ENCODE measurements at regions not wholly inside any gene's neighbourhood (a gene's known extent, or its start where the extent isn't known, plus 50 kb on each side); places are given as distances from the start of the nearest gene placed in this dataset.

GRCh38 chr5:54704333-54704732 lies 186.8 kb downstream of the SNX18 start (continued):
- TF ChIP-seq CTCF (IDR thresholded peaks at IDR 0.05 in 2 of 3, conservative IDR thresholded peaks at IDR 0.05 in 1 of 3; ENCODE audit: borderline replicate concordance in 1 of 3, insufficient read depth in 1 of 3, low read depth in 2 of 3, low read length in 2 of 3) (no peak), JUND (IDR thresholded peaks at IDR 0.05) (no peak)

- Histone ChIP-seq H3K9me3 (ENCODE audit: control insufficient read depth in 1 of 2, insufficient read depth in 1 of 2, low read depth in 1 of 2, low read length in 2 of 2) (no peaks in the 10 kb centered on the region), H3K27me3 (ENCODE audit: insufficient read depth, low read length) (peaks cover 19% of the 10 kb centered on the region; the same call in 1 of the 2 replicates), H4K20me1 (ENCODE audit: insufficient read depth) (no peaks in the 10 kb centered on the region), H3K27ac (ENCODE audit: low read depth, low read length) (no peak overlapping the region), H3K4me3 (replicated peaks in 1 of 2; ENCODE audit: low read depth in 1 of 2, low read length in 2 of 2) (no peak overlapping the region), H2AFZ (ENCODE audit: low read depth, low read length, poor library complexity, severe bottlenecking) (no peak overlapping the region), H3K79me2 (ENCODE audit: insufficient read depth, low read length) (no peaks in the 10 kb centered on the region), H3K4me2 (ENCODE audit: low read length) (no peak overlapping the region), H3K4me1 (ENCODE audit: control insufficient read depth in 1 of 2, insufficient read depth in 2 of 2, low read length in 2 of 2) (peaks cover 0 to 8% of the 10 kb centered on the region in 2 experiments; a peak in 1 of 4 replicates), H3K36me3 (ENCODE audit: control insufficient read depth in 1 of 2, insufficient read depth in 2 of 2, low read length in 2 of 2) (no peaks in the 10 kb centered on the region), H3K9ac (ENCODE audit: low read length) (no peak overlapping the region), H3K9me2 (ENCODE audit: insufficient read depth) (no peaks in the 10 kb centered on the region)
- no peak for DNase-seq (ENCODE audit: low read depth, low spot score)
- POLR2A ChIA-PET: no interaction called here
- CTCF ChIA-PET: no interaction called here
- no peak for ATAC-seq
- RAD21 ChIA-PET (ENCODE audit: low non-redundant PET in 1 of 2, low total read pairs in 2 of 2, uncharacterized antibody in 2 of 2, unreplicated experiment in 2 of 2): no interaction called here
- BruUV-seq (replicated peaks): no TSS peak
- intact Hi-C loops (cut with micrococcal nuclease): no loop called here
- TF ChIP-seq EGR1 (IDR thresholded peaks at IDR 0.05; ENCODE audit: low read depth): no peak
- no peak for TF ChIP-seq RAD21 (IDR thresholded peaks at IDR 0.05; ENCODE audit: low read depth)
- TF ChIP-seq CBX3 (IDR thresholded peaks at IDR 0.05; ENCODE audit: low read depth): no peak
- TF ChIP-seq SRF (IDR thresholded peaks at IDR 0.05; ENCODE audit: low read depth): no peak
- no peak for TF ChIP-seq ZBTB33 (IDR thresholded peaks at IDR 0.05; ENCODE audit: extremely low read depth, insufficient replicate concordance, low read length)
- no peak for TF ChIP-seq SIN3A (IDR thresholded peaks at IDR 0.05; ENCODE audit: low read depth)
- TF ChIP-seq JUND (IDR thresholded peaks at IDR 0.05): no peak
- no peak for TF ChIP-seq POLR2A (IDR thresholded peaks at IDR 0.05; ENCODE audit: borderline replicate concordance, extremely low read depth, insufficient read depth, insufficient read length)
- TF ChIP-seq TCF7L2 (IDR thresholded peaks at IDR 0.05; ENCODE audit: borderline replicate concordance, extremely low read depth, insufficient read depth, insufficient read length): no peak
- TF ChIP-seq EZH2 (IDR thresholded peaks at IDR 0.05): no peak
- TF ChIP-seq EZH2phosphoT487 (IDR thresholded peaks at IDR 0.05; ENCODE audit: borderline replicate concordance): no peak
- TF ChIP-seq MAX (IDR thresholded peaks at IDR 0.05): no peak
- TF ChIP-seq ELF1 (IDR thresholded peaks at IDR 0.05; ENCODE audit: borderline replicate concordance, low read depth): no peak
- no peak for TF ChIP-seq CEBPB (IDR thresholded peaks at IDR 0.05; ENCODE audit: low read depth)
- no peak for TF ChIP-seq POLR2AphosphoS5 (IDR thresholded peaks at IDR 0.05; ENCODE audit: low read depth, low read length)
- TF ChIP-seq CTCF (IDR thresholded peaks at IDR 0.05 in 2 of 3, conservative IDR thresholded peaks at IDR 0.05 in 1 of 3; ENCODE audit: borderline replicate concordance in 1 of 3, insufficient read depth in 1 of 3, low read depth in 2 of 3, low read length in 2 of 3): no peak
- TF ChIP-seq ZNF274 (IDR thresholded peaks at IDR 0.05; ENCODE audit: low read depth, low read length): no peak
- no peak for TF ChIP-seq SP1 (IDR thresholded peaks at IDR 0.05; ENCODE audit: low read depth)
- TF ChIP-seq YY1 (IDR thresholded peaks at IDR 0.05; ENCODE audit: extremely low read depth, insufficient replicate concordance, low read depth, low read length): no peak
These were observed 186.2 kb downstream of the SNX18 start for GRCh38 chr5:54703565-54704255.

All from HCT116 (cell line).